SK-N-MC (cell line): ENCODE measurements at regions not wholly inside any gene's neighbourhood (a gene's known extent, or its start where the extent isn't known, plus 50 kb on each side); places are given as distances from the start of the nearest gene placed in this dataset.

ENCODE experiments used
- DNase-seq: peaks from one replicate; pipeline ENCODE4 v3.0.0-alpha.2; 2011; ENCODE audit warnings: low read depth, low spot score
- H3K27ac ChIP-seq: fragments of 200-600 bp; sonication (generic); 2 replicates; pipeline ENCODE4 v1.5.1; 2016; ENCODE audit warnings: mixed run types
- H3K36me3 ChIP-seq: fragments of 200-600 bp; sonication (generic); 2 replicates; pipeline ENCODE4 v1.6.1; 2017; ENCODE audit warnings: antibody characterized with exemption, low read length, mixed read lengths; ENCODE audit not compliant: insufficient read depth
- H3K4me3 ChIP-seq: fragments of 200-600 bp; sonication (generic); 2 replicates; pipeline ENCODE4 v1.5.1; 2016
- H3K9ac ChIP-seq: fragments of 200-600 bp; sonication (generic); 2 replicates; pipeline ENCODE4 v1.8.0; 2017; ENCODE audit warnings: mixed run types, mixed read lengths; ENCODE audit not compliant: insufficient read length
- H3K9me3 ChIP-seq: fragments of 200-600 bp; sonication (generic); 2 replicates; pipeline ENCODE4 v1.6.1; 2017; ENCODE audit warnings: low read depth, mild to moderate bottlenecking, antibody characterized with exemption, low read length, moderate library complexity, mixed read lengths
- EZH2 ChIP-seq: fragments of 200-600 bp; sonication (generic); IDR thresholded peaks from one replicate; pipeline ENCODE4 v1.6.1; 2017; ENCODE audit warnings: antibody characterized with exemption
- FOXP2 ChIP-seq: optimal IDR thresholded peaks from 2 replicates; pipeline ENCODE3; 2011; ENCODE audit warnings: mild to moderate bottlenecking, moderate library complexity; ENCODE audit not compliant: insufficient read depth; ENCODE audit errors: extremely low read length, control extremely low read depth
- POLR2AphosphoS5 ChIP-seq: IDR thresholded peaks from 2 replicates; pipeline ENCODE4 v1.6.1; 2012; ENCODE audit warnings: mild to moderate bottlenecking, low read depth, low read length, borderline replicate concordance

- H3K27ac ChIP-seq, result no peak overlapping the region
- no peak for TF ChIP-seq EZH2
- TF ChIP-seq FOXP2, result no peak
- TF ChIP-seq POLR2AphosphoS5, result no peak
- no peak for DNase-seq
- no peaks in the 10 kb centered on the region for H3K36me3 ChIP-seq
- H3K9me3 ChIP-seq, result no peaks in the 10 kb centered on the region
- H3K4me3 ChIP-seq, result no peak overlapping the region
- no peak overlapping the region for H3K9ac ChIP-seq
Observed at GRCh38 chr10:3889961-3890522, 105.0 kb upstream of the KLF6 start.

GRCh38 chr10:3887885-3888476, 103.0 kb upstream of the KLF6 start:
- no peak overlapping the region for H3K4me3 ChIP-seq
- H3K9ac ChIP-seq, result no peak overlapping the region
- no peak overlapping the region for H3K27ac ChIP-seq
- H3K36me3 ChIP-seq, result no peaks in the 10 kb centered on the region
- H3K9me3 ChIP-seq, result no peaks in the 10 kb centered on the region
- DNase-seq, result no peak
- TF ChIP-seq EZH2 (no peak), FOXP2 (no peak), POLR2AphosphoS5 (no peak)

- no peak overlapping the region for H3K9ac ChIP-seq
- H3K4me3 ChIP-seq, result no peak overlapping the region
Observed at GRCh38 chr10:3887404-3887803, 102.4 kb upstream of the KLF6 start.

GRCh38 chr10:3886641-3887251, 101.7 kb upstream of the KLF6 start:
- no peak overlapping the region for H3K9ac ChIP-seq
- no peak for DNase-seq

More at GRCh38 chr10:3887404-3887803, 102.4 kb upstream of the KLF6 start:
- no peak for DNase-seq
- no peaks in the 10 kb centered on the region for H3K9me3 ChIP-seq
- no peak for TF ChIP-seq POLR2AphosphoS5
- H3K36me3 ChIP-seq, result no peaks in the 10 kb centered on the region
- H3K27ac ChIP-seq, result no peak overlapping the region

GRCh38 chr10:3886191-3886590, 101.2 kb upstream of the KLF6 start:
- TF ChIP-seq FOXP2 (no peak), POLR2AphosphoS5 (no peak), EZH2 (no peak)
- DNase-seq, result no peak
- Histone ChIP-seq H3K9ac (no peak overlapping the region), H3K36me3 (no peaks in the 10 kb centered on the region), H3K9me3 (no peaks in the 10 kb centered on the region), H3K4me3 (no peak overlapping the region), H3K27ac (no peak overlapping the region)

More at GRCh38 chr10:3886641-3887251, 101.7 kb upstream of the KLF6 start:
- Histone ChIP-seq H3K4me3 (no peak overlapping the region), H3K9me3 (no peaks in the 10 kb centered on the region), H3K36me3 (no peaks in the 10 kb centered on the region), H3K27ac (no peak overlapping the region)
- TF ChIP-seq EZH2 (no peak), FOXP2 (no peak), POLR2AphosphoS5 (no peak)

- TF ChIP-seq EZH2 (no peak), FOXP2 (no peak), POLR2AphosphoS5 (no peak)
- no peak overlapping the region for H3K27ac ChIP-seq
- DNase-seq, result no peak
- H3K9ac ChIP-seq, result no peak overlapping the region
- no peaks in the 10 kb centered on the region for H3K36me3 ChIP-seq
- no peaks in the 10 kb centered on the region for H3K9me3 ChIP-seq
- no peak overlapping the region for H3K4me3 ChIP-seq
Observed at GRCh38 chr10:3882855-3883254, 97.8 kb upstream of the KLF6 start.

GRCh38 chr10:3881622-3882021, 96.6 kb upstream of the KLF6 start:
- Histone ChIP-seq H3K4me3 (no peak overlapping the region), H3K27ac (no peak overlapping the region), H3K9ac (no peak overlapping the region), H3K36me3 (no peaks in the 10 kb centered on the region), H3K9me3 (no peaks in the 10 kb centered on the region)
- DNase-seq, result no peak
- TF ChIP-seq FOXP2 (no peak), EZH2 (no peak), POLR2AphosphoS5 (no peak)

GRCh38 chr10:3879073-3879472, 94.1 kb upstream of the KLF6 start:
- DNase-seq, result no peak

More at GRCh38 chr10:3879073-3879472, 94.1 kb upstream of the KLF6 start:
- no peak overlapping the region for H3K27ac ChIP-seq
- TF ChIP-seq FOXP2 (no peak), EZH2 (no peak), POLR2AphosphoS5 (no peak)
- H3K4me3 ChIP-seq, result no peak overlapping the region
- H3K9ac ChIP-seq, result no peak overlapping the region
- no peaks in the 10 kb centered on the region for H3K9me3 ChIP-seq
- H3K36me3 ChIP-seq, result no peaks in the 10 kb centered on the region
